Esophagus muscularis mucosa (tissue), 3 donors: ENCODE measurements at regions not wholly inside any gene's neighbourhood (a gene's known extent, or its start where the extent isn't known, plus 50 kb on each side); places are given as distances from the start of the nearest gene placed in this dataset.

Source experiments
- CTCF ChIP-seq, 3 experiments: fragments of 200-600 bp in 2 of 3; fragments of 450-650 bp in 1 of 3; sonication (generic) in 2 of 3; IDR thresholded peaks; one replicate each; pipeline ENCODE4 v1.5.1; 2017 to 2019; ENCODE audit warnings: antibody characterized with exemption in 3 of 3, mild to moderate bottlenecking in 2 of 3, moderate library complexity in 1 of 3
- POLR2AphosphoS5 ChIP-seq, 2 donors: sonication (generic); formaldehyde crosslinking; IDR thresholded peaks; one replicate each; pipeline ENCODE4 v1.6.1; 2017; ENCODE audit warnings: antibody characterized with exemption in 2 of 2

- TF ChIP-seq CTCF (IDR thresholded peaks at IDR 0.05) (no peak), POLR2AphosphoS5 (IDR thresholded peaks at IDR 0.05) (no peak)
Observed at GRCh38 chr10:7069706-7070105, 341.1 kb downstream of the SFMBT2 start.
